ENCODE measurements at regions not wholly inside any gene's neighbourhood (a gene's known extent, or its start where the extent isn't known, plus 50 kb on each side); places are given as distances from the start of the nearest gene placed in this dataset.

DNA sequence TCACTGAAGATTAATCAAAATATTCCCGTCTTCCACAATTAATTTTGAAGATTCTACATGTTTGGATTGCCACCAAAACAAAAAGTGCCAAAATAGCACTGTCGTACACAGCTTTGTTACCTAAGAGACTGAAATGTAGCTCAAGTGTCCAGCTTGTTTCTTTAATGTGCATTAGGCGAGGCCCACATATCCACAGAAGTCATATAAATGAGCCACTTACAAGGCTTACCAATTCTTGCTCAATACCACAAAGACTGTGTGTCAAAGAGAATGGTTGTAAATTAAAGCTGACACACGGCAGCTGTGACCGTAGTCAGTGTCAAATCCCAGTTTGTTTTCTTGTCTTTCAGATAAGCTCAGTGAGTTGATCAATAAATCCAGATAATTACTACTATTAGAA lies 639.4 kb upstream of the TBL1XR1 start:
- H3K4me1 ChIP-seq = peaks cover 13 to 65% (median 58%) of the 10 kb centered on the region in 4 donors
- H3K9me3 ChIP-seq = no peaks in the 10 kb centered on the region
- WGBS = 55% methylated on average over 5 of the region's 5 CpGs
- H3K27ac ChIP-seq (replicated peaks in 1 of 4) = peak overlapping the region; percentile 60 to 71 (median 67)
- TF ChIP-seq POLR2AphosphoS5 (IDR thresholded peaks at IDR 0.05) (peak in 1 of 2 donors; percentile 43), EP300 (IDR thresholded peaks at IDR 0.05) (no peak), POLR2A (IDR thresholded peaks at IDR 0.05; ENCODE audit: low read depth) (no peak)
- TF ChIP-seq, protein P1, sequence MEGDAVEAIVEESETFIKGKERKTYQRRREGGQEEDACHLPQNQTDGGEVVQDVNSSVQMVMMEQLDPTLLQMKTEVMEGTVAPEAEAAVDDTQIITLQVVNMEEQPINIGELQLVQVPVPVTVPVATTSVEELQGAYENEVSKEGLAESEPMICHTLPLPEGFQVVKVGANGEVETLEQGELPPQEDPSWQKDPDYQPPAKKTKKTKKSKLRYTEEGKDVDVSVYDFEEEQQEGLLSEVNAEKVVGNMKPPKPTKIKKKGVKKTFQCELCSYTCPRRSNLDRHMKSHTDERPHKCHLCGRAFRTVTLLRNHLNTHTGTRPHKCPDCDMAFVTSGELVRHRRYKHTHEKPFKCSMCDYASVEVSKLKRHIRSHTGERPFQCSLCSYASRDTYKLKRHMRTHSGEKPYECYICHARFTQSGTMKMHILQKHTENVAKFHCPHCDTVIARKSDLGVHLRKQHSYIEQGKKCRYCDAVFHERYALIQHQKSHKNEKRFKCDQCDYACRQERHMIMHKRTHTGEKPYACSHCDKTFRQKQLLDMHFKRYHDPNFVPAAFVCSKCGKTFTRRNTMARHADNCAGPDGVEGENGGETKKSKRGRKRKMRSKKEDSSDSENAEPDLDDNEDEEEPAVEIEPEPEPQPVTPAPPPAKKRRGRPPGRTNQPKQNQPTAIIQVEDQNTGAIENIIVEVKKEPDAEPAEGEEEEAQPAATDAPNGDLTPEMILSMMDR (IDR thresholded peaks at IDR 0.05) = no peak
- no peak overlapping the region for H3K4me3 ChIP-seq
- DNase-seq (ENCODE audit: extremely low spot score) = no peak
- no peaks in the 10 kb centered on the region for H3K27me3 ChIP-seq
- intact Hi-C loops (cut with DNase I) = loop anchor here (10.0 kb wide), 1 partner anchor 472 kb away; no protein-coding TSS in a partner anchor
- no peaks in the 10 kb centered on the region for H3K36me3 ChIP-seq

GRCh38 chr3:177837951-177838655 lies 640.8 kb upstream of the TBL1XR1 start:
- peak overlapping the region; percentile 60 to 71 (median 67) for H3K27ac ChIP-seq (replicated peaks in 1 of 4)
- TF ChIP-seq POLR2AphosphoS5 (IDR thresholded peaks at IDR 0.05) (no peak), EP300 (IDR thresholded peaks at IDR 0.05) (no peak), POLR2A (IDR thresholded peaks at IDR 0.05; ENCODE audit: low read depth) (no peak)
- TF ChIP-seq, protein P1 (IDR thresholded peaks at IDR 0.05) = no peak
- H3K36me3 ChIP-seq = no peaks in the 10 kb centered on the region
- intact Hi-C loops (cut with DNase I) = loop anchor here (10.0 kb wide), 1 partner anchor 473 kb away; no protein-coding TSS in a partner anchor
- H3K4me1 ChIP-seq = peaks cover 6 to 52% (median 43%) of the 10 kb centered on the region in 4 donors
- WGBS = 62% methylated on average over 5 of the region's 5 CpGs
- H3K9me3 ChIP-seq = no peaks in the 10 kb centered on the region
- no peak overlapping the region for H3K4me3 ChIP-seq
- DNase-seq (ENCODE audit: extremely low spot score) = no peak
- no peaks in the 10 kb centered on the region for H3K27me3 ChIP-seq

DNA sequence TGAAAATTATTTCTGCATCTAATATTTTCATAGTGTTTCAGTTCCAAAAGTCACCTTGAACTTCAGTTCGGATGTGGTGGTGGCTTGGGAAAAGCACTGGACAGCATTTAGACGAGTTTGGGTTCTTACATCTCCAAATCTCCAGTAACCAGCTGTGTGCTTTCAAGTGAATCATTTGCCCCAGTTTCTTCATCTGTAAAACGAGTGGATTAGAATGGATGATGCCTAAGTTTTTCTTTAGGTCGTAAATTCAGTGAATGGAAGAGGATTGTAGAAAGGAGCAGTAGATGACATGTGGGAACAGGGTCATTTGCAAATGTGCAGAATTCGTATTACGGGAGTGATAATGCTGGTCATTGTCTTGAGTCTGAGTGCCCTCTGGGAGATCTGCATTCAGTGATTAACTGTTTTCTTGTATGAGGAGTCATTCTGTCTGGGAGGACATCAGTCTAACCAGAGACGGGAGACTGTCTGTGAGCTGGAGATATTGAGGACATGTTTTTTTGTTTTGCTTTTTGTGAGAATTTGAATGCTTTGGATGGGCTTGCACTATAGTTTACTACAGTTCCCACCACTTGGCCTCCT lies 641.6 kb upstream of the TBL1XR1 start:
- TF ChIP-seq EP300 (IDR thresholded peaks at IDR 0.05) (no peak), POLR2AphosphoS5 (IDR thresholded peaks at IDR 0.05) (no peak), POLR2A (IDR thresholded peaks at IDR 0.05; ENCODE audit: low read depth) (no peak)
- no peaks in the 10 kb centered on the region for H3K27me3 ChIP-seq
- no peaks in the 10 kb centered on the region for H3K9me3 ChIP-seq
- H3K27ac ChIP-seq (replicated peaks in 1 of 4) = peak overlapping the region in 1 of 4 donors; percentile 66
- DNase-seq (ENCODE audit: extremely low spot score) = no peak
- peaks cover 0 to 44% (median 36%) of the 10 kb centered on the region in 4 donors for H3K4me1 ChIP-seq
- no peaks in the 10 kb centered on the region for H3K36me3 ChIP-seq
- no peak overlapping the region for H3K4me3 ChIP-seq
- 87% methylated on average over 7 of the region's 7 CpGs for WGBS
- intact Hi-C loops (cut with DNase I) = loop anchor here (10.0 kb wide), 1 partner anchor 474 kb away; no protein-coding TSS in a partner anchor

DNA sequence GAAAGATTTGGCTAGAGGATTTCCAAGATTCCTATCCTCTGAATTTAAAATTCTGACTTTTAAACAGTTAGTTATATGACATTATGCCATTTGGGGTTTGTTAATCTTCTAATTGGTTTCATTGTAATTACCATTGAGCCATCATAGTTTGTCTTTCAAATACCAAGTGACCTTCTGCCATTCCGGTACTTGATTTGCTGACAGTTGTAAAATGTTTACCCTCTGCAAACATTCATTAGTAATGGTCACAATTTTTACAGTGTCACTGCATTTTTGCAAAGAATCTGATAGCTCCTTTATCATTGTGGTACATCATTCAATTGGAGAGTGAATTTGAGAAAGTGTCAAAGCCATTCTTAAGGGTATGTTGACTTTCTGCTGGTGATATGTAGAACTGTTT lies 645.0 kb upstream of the TBL1XR1 start:
- DNase-seq (ENCODE audit: extremely low spot score) = no peak
- Histone ChIP-seq H3K4me1 (peaks cover 0 to 11% (median 8%) of the 10 kb centered on the region in 4 donors), H3K27ac (replicated peaks in 1 of 4) (no peak overlapping the region), H3K27me3 (no peaks in the 10 kb centered on the region), H3K36me3 (no peaks in the 10 kb centered on the region), H3K9me3 (no peaks in the 10 kb centered on the region), H3K4me3 (no peak overlapping the region)
- intact Hi-C loops (cut with DNase I) = no loop called here
- TF ChIP-seq POLR2A (IDR thresholded peaks at IDR 0.05; ENCODE audit: low read depth) (no peak), POLR2AphosphoS5 (IDR thresholded peaks at IDR 0.05) (no peak), EP300 (IDR thresholded peaks at IDR 0.05) (no peak)
- TF ChIP-seq, protein P1 (IDR thresholded peaks at IDR 0.05) = no peak
- whole genome bisulfite sequencing = 97% methylated on average over 1 of the region's 1 CpG
